GM19328 (cell line): ENCODE measurements at regions not wholly inside any gene's neighbourhood (a gene's known extent, or its start where the extent isn't known, plus 50 kb on each side); places are given as distances from the start of the nearest gene placed in this dataset.
"Not testable (repeated sequence)": the region's sequence is repeated elsewhere in the genome, so short reads cannot be mapped to it uniquely, and the experiment has no call there.

Source experiments
- ATAC-seq: cut with Tn5 transposase; IDR thresholded peaks from one replicate; pipeline ENCODE4 v1.9.1; 2021; ENCODE audit warnings: mild to moderate bottlenecking, moderate library complexity; ENCODE audit not compliant: unreplicated experiment

- ATAC-seq, result no peak
These were observed 98.4 kb upstream of the PRSS16 start for GRCh38 chr6:27149150-27149549.

DNA sequence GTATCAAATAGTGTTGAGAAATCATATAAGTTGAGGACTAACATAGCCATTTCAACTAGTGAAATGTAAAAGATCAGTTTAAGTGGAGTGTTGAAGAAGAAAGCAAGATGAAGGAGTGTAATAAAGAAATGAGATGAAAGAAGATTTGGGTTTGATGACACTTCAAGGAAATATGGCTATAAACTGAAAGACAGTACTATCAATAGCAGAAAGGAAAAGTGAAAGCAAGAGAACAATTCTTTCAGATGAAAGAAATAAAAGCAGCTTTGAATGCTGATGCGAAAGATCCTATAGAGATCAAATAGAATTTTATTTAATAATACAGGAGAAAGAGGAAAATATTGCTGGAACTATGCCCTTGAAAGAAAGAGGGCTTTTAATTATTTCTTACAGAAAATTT lies 92.8 kb upstream of the PRSS16 start:
- no peak for ATAC-seq

DNA sequence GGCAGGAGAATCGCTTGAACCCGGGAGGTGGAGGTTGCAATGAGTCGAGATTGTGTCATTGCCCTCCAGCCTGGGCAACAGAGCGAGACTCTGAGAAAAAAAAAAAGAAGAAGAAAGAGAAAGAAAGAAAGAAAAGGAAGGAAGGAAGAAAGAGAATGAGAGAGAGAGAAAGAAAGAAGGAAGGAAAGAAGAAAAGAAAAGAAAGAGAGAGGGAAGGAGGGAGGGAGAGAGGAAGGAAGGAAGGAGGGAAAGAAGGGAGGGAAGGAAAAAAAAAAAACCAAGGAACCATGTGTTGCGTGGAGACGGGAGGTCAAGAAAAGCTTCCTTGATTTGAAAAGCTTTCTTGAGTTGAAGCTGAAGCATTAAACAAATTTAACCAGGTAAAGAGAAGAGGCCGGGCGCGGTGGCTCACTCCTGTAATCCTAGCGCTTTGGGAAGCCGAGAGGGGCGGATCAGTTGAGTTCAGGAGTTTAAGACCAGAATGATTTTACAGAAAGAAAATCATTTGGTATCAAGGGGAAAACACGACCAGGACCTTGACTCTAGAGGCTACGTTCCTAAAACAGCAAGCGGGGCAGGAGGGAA lies 90.5 kb upstream of the PRSS16 start:
- ATAC-seq, result no peak

DNA sequence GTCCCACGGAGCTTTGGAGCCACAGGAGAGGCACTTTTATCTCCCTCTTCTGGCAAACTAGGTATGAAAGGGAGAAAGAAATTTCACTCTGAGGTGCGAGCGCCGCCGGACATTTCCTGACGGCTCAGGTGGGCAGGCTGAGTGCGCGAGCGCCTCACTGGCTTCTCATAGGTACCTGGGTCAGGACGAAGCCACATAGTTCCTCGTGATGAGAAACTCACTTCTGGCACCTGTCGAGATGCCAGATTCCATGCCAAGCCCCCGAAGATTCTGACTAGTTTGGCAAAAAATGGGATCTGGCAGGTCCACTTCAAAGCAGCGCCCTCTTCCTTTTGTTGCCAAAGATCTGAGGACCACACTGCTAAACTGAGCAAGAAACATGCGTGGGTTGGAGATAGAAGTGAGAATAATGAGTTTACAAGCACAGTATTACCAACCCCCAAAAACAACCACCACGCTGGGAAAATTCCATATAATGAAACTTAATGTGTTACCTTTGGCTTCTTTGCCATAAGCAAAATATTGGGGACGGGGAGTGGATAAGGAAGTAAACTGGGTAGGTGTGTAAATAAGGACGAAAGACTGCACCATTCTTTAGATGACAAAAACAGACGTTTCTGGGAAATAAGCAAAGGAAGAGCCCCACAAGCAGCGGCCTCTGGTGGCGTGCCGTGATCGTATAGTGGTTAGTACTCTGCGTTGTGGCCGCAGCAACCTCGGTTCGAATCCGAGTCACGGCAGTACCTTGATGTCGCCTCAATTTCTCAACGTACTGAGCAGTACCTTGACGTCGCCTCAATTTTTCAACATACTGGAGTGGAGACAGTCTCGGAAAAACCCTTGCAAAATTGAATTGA lies 89.8 kb upstream of the PRSS16 start:
- ATAC-seq, result peak; percentile 60

GRCh38 chr6:27158316-27158643 lies 89.2 kb upstream of the PRSS16 start:
- ATAC-seq, result no peak

DNA sequence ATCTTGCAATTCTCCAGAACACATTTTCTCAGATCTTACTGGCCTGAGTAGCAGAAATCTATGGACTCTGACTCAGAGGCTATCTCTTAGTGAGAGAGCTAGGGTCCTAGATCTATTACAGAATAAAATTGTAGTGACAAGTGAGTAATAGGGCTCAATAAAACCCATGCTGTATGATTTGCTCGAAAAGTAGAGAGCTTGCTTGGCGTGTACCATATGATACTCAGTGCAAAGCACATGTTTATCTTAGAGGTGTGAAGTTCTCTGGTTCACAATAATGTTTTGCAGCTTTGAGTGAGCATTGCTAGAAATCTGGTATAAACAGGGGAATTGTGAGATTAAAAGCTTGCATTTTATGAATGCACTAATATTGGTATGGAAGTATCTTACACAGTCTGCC lies 87.8 kb upstream of the PRSS16 start:
- no peak for ATAC-seq

GRCh38 chr6:27161115-27161514 lies 86.4 kb upstream of the PRSS16 start:
- no peak for ATAC-seq

DNA sequence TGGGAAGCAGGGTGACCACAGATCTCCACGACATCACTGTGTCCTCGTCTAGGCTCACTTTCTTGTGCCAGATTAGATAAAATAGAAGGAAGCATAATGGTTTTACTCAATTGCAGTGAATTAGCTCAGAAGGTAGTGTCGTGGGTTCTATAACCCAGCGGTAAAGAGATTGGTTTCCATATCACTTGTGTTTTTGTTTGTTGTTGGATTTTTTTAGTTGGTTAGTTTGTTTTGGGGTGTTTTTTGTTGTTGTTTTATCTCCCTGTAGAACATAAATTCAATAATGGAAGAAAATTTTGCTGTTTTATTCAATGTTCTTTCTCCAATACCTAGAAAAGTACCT lies 85.9 kb upstream of the PRSS16 start:
- ATAC-seq, result no peak

GRCh38 chr6:27161946-27162603 lies 85.4 kb upstream of the PRSS16 start:
- ATAC-seq, result no peak

GRCh38 chr6:27163834-27164233 lies 83.7 kb upstream of the PRSS16 start:
- ATAC-seq, result no peak

DNA sequence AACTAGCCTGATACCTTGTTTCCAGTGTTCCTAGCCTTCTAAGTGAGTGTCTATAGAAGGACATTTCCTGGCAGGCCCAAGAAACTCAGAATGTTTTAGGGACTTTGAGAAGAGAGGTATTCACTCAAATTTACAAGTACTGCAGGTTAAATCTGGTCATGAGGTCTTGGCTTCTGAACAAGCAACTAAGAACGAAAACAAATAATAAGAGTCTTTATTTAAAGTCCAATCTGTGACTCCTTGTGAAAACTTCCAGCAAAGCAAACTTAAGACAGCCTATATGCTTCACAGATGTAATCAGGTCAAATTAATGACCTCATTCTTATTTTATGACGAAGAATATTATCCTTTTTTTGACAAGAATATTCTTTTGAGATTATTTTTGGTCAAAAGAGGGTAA lies 79.4 kb upstream of the PRSS16 start:
- no peak for ATAC-seq

GRCh38 chr6:27168586-27169443 lies 78.7 kb upstream of the PRSS16 start:
- no peak for ATAC-seq

DNA sequence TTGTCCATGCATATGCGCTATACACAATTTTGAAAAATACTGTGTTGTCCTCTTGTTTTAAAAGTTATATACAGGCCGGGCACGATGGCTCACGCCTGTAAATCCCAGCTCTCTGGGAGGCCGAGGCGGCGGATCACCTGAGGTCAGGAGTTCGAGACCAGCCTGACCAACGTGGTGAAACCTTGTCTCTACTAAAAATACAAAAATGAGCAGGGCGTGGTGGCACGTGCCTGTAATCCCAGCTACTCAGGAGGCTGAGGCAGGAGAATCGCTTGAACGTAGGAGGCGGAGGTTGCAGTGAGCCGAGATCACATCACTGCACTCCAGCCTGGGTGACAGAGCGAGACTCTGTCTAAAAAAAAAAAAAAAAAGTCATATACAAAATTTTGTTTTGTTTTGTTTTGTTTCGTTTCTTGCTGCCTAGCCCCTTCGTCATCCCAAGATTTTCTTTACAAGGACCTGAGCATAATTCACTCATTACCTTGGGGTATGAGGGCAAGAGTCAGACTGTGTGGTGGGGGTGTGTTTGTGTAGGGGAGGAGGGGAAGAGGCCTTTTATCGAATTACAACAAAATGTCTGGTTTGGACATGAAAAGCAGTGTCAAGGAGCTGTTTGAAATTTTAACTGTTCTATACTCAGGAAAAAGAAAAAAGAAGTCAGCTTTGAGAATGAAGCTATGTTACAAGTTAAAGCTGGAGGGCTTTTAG lies 74.8 kb upstream of the PRSS16 start:
- ATAC-seq, result not testable (repeated sequence)

GRCh38 chr6:27173232-27173601 lies 74.3 kb upstream of the PRSS16 start:
- ATAC-seq, result not testable (repeated sequence)

GRCh38 chr6:27174958-27175357 lies 72.5 kb upstream of the PRSS16 start:
- ATAC-seq, result no peak

DNA sequence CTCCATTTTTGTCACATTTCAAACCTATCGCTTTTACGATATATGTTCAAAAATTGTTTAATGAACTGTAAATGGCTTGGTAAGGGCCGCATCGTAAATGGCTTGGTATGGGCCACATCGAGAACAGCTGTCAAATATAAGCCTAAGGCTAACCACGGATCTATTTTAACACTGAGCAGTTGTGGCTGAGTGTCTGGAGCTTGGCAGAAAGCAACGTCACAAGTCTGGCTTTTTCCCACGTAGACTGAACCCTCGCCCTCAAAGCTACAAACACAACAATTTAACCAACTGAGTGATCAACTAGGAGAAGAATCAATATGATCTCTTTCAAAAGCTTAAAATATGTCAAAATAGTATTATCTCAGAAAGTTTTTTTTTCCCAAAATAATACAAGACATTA lies 71.4 kb upstream of the PRSS16 start:
- ATAC-seq, result no peak

DNA sequence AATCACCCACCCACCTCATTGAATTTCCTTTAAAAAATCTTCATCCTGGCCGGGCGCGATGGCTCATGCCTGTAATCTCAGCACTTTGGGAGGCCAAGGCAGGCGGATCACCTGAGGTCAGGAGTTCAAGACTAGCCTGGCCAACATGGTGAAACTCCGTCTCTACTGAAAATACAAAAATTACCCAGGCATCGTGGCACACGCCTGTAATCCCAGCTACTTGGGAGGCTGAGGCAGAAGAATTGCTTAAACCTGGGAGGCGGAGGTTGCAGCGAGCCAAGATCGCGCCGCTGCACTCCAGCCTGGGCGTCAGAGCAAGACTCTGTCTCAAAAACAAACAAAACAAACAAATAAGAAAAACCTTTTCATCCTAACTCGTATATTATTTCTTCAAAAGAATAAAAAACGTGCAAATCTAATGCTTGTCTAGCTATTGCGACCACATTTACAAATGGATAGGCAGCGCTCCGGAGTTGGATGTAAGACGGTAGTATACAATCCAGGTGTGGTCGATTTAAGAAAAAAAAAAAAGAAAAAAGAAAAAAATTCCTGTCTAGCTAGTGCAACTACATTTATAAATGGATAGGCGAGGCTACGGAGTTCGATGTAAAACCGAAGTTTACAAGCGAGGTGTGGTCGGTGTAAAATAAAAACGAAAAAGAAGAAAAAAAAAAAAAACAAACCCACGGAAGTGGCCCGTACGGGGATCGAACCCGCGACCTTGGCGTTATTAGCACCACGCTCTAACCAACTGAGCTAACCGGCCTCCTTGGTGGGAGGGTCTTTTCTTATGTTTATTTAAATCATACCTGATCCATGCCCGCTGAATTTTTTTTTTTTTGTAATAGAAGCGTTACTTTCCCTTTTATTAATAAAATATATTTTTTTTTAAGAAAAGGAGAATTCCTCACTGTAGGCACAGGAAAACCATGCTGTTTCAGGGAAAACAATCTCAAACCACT lies 70.7 kb upstream of the PRSS16 start:
- no peak for ATAC-seq

- ATAC-seq, result peak; percentile 66
These were observed 69.8 kb upstream of the PRSS16 start for GRCh38 chr6:27177485-27178406.

- peak; percentile 4 for ATAC-seq
These were observed 69.1 kb upstream of the PRSS16 start for GRCh38 chr6:27178407-27178730.
